GM18907 (cell line): ENCODE measurements at regions not wholly inside any gene's neighbourhood (a gene's known extent, or its start where the extent isn't known, plus 50 kb on each side); places are given as distances from the start of the nearest gene placed in this dataset.

Experiments used
- ATAC-seq: cut with Tn5 transposase; IDR thresholded peaks from one replicate; pipeline ENCODE4 v1.9.1; 2021; ENCODE audit warnings: mild to moderate bottlenecking, moderate library complexity; ENCODE audit not compliant: unreplicated experiment

- no peak for ATAC-seq
These were observed 764.0 kb upstream of the CITED2 start for GRCh38 chr6:140138311-140139010.

DNA sequence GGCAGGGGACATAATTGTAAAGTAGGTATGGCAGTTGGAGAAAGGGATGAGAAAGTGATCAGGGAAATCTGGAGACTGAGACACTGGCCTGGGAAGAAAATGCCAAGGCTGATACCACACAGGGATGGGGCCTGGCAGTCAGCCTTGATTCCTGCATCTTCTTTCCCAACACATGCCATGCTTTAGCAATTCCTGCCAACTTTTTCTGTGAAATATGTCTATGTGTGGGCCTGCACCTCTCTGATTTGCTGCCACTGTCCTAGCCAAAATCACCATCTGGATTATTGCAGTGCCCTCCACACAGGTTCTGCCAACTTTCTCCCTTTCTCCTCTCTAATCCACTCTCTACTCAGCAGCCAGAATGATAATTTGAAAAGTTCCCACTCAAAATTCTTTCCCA lies 759.8 kb upstream of the CITED2 start:
- no peak for ATAC-seq

GRCh38 chr6:140130074-140130473 lies 755.6 kb upstream of the CITED2 start:
- ATAC-seq: no peak

DNA sequence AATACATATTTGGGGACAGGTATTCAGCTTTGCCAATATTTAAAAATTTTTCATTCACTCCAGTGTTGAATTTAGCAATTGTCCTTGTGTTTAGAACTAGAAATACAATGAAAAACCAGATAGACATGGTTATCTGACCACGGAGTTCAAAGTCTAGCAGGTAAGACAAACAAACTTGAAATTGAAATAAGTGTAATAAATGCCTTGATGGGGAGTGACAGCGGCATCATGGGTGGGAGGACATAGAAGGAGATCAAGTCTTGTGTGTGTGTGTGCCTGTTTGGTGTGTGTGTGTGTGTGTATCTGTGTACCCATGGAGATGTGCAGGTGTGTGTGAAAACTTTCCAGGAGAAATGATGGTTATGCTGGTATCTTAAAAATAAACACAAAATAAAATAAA lies 750.0 kb upstream of the CITED2 start:
- no peak for ATAC-seq

GRCh38 chr6:140108167-140108566 lies 733.7 kb upstream of the CITED2 start:
- no peak for ATAC-seq

- no peak for ATAC-seq
These were observed 732.8 kb upstream of the CITED2 start for GRCh38 chr6:140107216-140107615.

DNA sequence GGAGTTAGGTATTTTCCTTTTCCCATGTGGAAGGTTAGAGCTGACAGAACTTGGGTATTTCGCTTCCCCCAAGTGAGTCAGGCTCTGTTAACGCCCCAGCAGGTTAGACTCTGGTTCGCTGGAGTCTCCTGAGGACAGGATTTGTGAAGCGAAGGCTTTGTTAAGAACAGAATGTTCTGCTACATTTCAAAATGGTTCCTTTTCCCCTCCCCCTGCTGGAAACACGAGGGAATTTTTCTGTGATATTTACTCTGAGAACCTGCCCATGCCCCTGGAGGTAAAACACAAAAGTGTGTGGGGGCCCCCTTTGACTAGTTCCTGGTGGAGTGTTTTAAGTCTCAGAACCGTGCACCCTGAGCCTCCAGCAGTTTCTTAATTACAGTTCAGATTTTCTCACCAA lies 731.4 kb upstream of the CITED2 start:
- ATAC-seq: no peak

- no peak for ATAC-seq
These were observed 730.8 kb upstream of the CITED2 start for GRCh38 chr6:140105241-140105640.

- no peak for ATAC-seq
These were observed 727.4 kb upstream of the CITED2 start for GRCh38 chr6:140101818-140102217.

DNA sequence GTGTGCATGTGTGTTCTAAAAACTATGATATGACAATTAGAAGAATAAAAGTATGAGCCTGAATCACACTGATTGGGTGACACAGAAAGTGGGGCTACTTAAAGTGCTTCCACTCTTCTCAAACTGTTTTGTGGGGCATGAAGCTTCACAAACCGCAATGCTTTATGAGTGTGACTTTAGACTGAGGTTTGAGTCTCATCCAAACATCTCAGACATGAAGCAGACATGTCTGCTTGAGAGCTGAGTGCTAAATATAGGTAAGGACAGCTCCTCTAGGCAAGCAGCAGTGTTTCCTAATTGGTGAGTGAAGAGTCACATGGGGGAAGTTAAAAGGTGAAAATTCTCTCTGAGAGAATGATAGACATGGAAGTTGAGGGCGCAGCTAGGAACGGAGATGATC lies 726.9 kb upstream of the CITED2 start:
- no peak for ATAC-seq

GRCh38 chr6:140095532-140095931 lies 721.1 kb upstream of the CITED2 start:
- ATAC-seq: no peak

GRCh38 chr6:140091895-140092294 lies 717.4 kb upstream of the CITED2 start:
- ATAC-seq: no peak

- ATAC-seq: no peak
These were observed 716.4 kb upstream of the CITED2 start for GRCh38 chr6:140090871-140091270.

GRCh38 chr6:140083375-140083774 lies 708.9 kb upstream of the CITED2 start:
- no peak for ATAC-seq

DNA sequence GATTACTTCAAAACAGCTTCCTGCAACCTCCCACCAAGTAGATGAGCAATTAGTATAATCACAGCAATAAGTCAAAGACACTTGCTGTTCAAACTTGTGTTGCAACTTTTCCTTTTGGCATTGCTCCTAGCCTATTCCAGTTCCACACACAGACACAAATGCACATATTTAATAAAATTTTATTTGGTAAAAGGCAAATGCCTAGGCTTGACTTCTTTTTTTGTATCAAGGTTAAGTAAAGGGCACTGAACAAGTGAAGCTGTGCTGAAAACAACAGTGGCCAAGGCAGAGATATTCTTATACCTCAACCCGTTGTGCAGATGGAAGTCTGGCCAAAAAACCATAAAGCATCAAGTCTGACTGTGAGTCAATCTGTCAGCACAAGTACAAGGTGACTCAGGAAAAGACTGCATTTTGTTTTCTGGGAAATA lies 708.4 kb upstream of the CITED2 start:
- ATAC-seq: no peak

DNA sequence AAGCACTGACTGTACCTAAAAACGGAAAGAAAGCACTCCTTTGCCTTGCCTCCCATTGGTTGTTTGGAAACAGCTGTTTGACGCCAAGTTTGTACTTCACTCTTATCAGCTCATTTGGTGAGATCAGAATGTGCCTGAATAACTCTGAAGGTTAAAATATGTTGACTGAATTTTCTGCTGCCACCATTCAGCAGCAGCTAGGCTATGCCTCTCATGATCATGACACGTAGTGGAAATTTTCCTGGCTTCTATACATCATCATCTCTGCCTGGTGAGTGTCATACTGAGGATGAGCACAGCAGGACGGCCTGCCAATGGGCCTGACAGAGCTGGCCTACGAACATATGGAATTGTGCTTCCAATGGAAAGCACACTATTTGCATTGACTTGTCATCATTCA lies 704.9 kb upstream of the CITED2 start:
- ATAC-seq: no peak

GRCh38 chr6:140078561-140079125 lies 704.2 kb upstream of the CITED2 start:
- ATAC-seq: no peak

DNA sequence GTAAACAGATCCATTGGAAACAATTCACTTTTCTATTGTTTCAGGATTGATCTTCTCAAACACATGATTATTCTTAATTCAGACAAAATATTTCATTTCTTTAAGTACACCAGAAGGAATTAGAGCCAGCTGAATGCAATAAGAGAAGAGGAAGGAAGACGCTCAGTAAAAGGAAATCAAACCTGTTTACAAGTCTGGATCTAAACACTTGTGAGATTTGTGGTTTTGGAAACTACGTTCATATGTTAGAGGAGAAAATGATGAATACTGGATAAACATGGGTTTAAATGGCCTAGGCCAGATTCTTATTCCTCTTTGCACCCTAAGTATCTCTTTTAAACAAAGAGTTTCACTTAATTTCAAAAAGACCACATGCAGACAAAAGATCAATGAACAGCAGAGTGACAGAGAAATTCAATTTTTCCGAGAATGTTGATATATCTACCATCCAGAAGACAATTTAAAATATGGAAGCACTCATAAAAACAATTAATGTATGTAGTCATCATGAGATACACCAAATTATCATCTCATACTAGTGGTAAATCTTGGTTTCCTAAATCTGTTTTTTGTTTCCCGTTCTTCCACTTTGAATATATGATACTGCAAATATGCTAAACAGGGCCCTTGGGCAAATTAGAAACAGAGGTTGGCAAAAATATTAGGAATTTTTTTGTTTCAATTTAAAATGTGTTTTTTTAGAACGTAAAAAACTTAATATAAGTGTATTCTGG lies 703.5 kb upstream of the CITED2 start:
- ATAC-seq: no peak

DNA sequence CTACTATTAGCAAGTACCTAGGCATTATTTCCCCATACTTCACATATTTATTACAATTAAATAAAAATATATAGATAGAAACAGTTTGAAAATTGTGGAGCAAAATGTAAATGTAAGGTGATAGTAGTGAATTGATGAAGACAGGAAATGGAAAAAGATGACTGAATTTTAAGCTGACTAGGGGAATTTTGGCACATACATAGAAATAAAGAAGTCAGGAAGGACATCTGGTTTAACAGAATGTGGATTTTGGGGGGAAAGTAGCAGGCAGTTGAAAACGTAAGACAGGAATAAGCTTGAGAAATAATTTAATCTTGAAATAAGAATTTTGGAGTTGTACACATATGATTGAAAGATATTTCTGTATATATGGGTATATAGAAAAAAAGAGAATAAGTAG lies 701.7 kb upstream of the CITED2 start:
- no peak for ATAC-seq

GRCh38 chr6:140073456-140073855 lies 699.0 kb upstream of the CITED2 start:
- no peak for ATAC-seq

GRCh38 chr6:140071601-140072062 lies 697.2 kb upstream of the CITED2 start:
- no peak for ATAC-seq

DNA sequence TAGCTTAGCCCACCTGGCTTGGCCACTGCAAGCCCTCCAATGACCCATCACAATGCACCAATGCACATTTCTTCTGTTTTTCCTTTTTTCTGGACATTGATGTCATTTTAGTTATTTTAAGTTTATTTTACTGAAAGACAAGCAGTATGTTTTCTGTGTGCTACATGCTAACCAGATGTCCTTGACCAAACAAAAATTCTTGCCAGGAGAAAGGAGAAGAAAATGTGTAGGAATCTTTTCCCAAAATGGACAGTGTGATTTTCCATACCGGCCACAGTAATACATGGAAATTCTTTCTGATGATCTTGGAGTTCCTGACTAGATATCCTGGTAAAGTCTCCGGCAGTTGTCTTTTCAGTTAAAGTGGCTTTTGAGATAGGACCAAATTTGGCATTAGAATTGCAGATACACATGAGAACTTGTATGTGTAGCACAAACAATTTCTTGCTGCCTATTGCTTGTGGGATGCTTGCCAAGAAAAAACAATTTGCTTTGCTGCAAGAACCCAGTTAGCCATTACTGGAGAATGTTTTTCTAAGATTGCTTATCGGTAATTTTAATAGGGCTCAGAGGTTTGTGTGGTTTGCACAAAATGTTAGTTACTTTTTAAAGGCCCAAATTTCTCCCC lies 696.5 kb upstream of the CITED2 start:
- ATAC-seq: no peak
